CD4-positive, alpha-beta T cell treated with Interleukin-15 for 4 hours (primary cell): ENCODE measurements at regions not wholly inside any gene's neighbourhood (a gene's known extent, or its start where the extent isn't known, plus 50 kb on each side); places are given as distances from the start of the nearest gene placed in this dataset.

Source experiments
- DNase-seq: peaks from one replicate; pipeline ENCODE4 v3.0.0-alpha.2; 2020; ENCODE audit warnings: low spot score

GRCh38 chr6:22027040-22027725, 269.7 kb downstream of the PRL start:
- no peak for DNase-seq

- no peak for DNase-seq
These were observed 268.3 kb downstream of the PRL start for GRCh38 chr6:22028403-22029090.

DNA sequence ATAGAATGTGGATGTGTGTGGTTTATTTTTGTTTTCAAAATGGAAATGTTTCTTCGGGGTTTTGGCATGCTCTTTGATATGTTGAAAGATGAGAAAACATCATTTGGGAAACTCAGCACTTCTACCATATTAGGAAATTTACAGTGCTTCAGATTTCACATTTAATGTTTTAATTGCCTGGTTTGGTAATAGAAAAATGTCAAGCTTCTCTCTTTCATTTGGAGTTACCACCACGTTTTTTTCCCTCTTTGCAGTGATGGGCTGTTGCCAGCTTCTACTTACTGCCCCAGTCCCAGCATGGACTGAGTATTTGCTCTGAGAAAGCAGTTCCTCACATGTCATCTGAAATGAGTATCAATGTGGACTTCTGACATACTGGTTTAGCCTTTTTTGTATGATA, 267.7 kb downstream of the PRL start:
- DNase-seq, result no peak

GRCh38 chr6:22030730-22031619, 265.9 kb downstream of the PRL start:
- no peak for DNase-seq

DNA sequence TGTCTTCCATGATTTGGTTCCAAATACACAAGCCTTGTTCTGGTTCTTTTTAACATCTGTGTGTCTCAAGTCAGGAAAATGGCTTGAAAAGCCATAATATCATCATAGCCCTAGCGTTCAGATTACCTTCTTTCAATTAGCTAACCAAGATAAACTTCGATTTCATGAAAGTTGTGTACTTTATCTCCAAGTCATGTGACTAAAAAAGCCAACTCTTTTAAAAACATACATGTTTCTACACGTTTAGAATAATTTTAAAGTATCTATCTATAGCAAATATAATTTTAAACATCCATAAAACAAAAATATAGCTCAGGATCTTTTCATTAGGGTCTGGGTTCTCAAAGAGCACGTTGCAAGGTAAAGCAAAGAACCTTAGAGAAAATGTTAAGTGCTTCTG, 261.1 kb downstream of the PRL start:
- DNase-seq, result no peak

- no peak for DNase-seq
These were observed 260.6 kb downstream of the PRL start for GRCh38 chr6:22036275-22036674.

DNA sequence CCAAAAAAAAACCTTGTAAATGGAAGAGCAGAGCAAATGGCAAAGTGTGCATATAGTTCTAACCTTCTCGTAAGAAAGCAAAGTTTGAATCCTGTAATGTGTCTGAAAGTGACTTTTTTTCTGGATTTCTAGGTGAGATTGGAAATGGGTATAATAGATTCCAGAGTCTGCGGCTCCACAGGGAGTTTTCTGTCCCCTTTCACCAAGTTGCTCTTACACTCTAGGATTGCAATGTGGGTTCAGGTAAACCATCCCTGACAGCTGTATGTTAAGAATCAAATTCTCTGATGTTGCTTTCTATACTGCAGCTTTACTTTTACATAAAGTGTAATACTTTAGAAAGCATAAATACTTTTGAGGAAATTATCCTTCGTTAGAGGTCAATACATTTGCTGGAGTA, 260.1 kb downstream of the PRL start:
- DNase-seq, result no peak

DNA sequence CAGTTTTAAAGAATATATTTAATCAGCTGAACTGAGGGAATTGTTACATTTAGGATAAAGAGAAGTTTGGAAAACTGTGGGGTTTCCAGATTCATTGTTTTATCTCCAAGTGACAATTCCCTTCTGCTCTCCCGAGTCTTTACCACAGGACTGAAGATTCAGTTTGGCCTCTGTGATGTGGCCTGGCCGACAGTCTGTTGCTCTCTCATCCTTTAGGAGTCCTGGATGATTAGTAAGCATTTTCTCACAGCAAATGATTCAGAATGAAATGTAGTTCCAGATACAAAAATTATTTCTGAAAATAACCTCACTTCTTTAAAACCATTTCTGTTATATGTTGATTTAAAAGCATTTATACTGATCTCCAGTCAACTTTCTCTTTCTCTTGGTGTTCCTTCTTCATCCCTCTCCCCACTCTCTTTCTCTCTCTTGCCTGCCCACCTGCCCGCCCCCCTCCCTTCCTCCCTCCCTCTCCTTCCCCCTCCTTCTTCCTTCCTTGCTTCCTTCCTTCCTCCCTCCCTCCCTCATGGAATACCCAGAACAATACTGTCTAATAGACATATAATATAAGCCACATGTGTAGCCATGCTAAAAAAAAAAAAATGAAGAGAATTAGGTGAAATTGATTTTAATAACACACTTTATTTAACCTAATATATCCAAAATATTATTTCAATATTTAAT, 254.9 kb downstream of the PRL start:
- DNase-seq, result no peak

DNA sequence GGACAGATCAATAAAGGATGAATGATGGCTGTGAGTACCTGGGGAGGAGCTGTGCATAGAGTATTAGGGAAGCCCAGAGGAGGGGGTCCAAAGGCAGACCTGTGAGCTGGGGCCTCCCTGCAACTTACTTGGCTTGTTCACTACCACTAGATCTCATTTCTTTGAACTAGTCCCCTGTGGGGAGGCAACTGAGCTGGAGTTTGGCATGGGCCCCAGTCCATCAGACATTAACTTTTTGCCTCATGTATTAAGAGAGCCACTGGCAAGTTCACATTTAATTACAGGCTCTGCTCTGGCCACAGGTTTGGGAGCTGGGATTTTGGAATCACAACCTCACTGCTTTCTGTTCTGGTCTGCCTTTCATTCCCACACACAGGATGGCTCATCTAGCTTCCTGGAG, 254.1 kb downstream of the PRL start:
- DNase-seq, result no peak

DNA sequence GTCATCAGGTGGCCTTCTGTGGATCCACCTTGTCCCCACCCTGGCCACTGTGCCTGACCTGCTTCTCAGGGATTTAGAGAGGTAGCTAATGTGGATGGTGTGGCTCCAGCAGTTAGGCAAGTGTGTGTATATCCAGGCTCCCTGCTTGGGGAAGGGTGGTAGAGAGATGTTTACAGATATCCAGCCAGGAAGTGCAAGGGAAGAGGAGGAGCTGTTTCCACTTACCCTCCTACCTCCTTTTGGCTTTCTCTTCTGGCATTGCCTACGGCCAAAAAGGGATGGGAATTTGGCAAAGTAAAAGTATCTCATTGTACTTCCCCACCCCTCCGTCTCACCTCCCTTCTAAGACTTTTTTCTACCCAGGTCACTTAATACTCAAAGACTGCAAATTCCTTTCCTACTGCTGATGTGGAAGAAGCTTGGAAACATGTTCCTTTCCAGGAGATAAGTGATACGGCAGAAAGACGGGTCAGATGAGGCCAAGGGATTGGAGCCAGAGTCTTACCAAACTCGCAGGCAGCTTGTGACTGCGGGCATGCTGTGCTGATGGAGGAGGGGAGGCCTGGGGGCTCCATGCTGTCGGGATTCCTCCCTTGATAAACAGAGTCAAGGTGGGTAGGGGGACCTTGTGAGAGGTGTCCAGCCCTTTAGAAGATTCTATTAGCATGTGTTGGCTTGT, 253.4 kb downstream of the PRL start:
- no peak for DNase-seq

DNA sequence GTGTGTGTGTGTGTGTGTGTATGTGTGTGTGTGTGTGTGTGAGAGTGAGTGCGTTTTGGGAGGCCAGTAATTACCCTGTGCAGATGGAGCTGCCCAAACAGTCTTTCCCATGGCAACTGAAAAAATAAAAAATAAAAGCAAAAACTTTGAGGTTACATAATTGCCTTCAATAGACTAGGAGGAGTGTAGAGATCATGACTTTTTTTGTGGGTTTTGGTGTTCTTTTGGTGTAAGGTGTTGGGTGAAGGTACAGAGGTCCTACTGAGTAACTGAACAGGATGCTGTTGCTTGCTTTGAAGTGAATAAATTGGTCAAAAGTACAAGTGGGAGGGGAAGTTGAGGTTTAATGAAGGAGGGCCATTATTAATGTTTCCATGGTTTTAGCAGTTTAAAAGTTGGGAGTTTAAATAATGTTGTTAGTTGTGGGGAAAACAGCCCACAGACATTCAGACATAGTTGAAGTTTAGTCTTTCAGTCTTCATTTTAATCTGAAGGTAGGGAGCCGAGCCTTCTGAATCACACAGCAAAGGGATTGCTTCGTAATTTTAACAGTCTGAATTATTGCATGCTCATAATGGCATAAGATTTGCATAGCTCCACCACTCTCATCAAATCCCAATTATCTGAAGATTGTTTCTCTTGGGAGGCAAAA, 251.4 kb downstream of the PRL start:
- no peak for DNase-seq

DNA sequence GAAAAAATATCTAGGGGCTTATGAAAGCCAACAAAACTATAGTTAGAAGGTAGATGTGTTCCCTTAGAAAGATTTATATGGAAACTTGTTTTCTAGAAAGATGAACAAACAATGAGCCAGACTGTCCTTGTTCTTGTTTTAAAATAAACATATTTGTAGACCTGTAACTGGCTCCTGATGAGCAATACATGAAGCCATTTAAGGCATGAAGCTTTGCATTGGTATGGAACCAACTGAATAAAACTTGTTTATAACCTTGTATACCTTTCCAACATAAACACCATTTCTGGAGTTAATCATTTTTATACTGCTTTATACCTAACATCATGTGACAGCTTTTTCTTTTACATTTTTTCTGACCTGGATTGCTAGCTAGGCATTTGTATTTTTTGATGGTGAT, 247.8 kb downstream of the PRL start:
- DNase-seq, result no peak

GRCh38 chr6:22053391-22053997, 243.3 kb downstream of the PRL start:
- no peak for DNase-seq

DNA sequence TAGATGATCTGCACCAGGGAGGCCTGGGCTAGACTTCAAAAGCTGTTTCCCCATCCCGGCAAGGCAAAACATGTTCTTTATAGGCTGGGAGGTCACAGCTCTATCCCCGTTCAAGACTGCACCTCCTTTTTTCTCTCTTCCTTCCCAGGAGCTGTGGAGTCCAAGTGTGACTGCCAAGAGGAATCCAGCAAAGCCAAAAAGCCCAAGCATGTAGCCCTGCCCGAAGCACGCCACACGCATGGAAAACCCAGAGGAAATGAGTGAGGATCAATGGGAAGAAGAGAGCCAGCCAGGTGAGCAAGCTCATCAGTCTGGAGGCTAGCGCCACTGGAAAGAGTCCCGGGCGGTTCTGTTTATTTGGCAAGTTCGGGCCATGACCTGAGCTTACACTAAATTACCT, 240.4 kb downstream of the PRL start:
- DNase-seq, result no peak

DNA sequence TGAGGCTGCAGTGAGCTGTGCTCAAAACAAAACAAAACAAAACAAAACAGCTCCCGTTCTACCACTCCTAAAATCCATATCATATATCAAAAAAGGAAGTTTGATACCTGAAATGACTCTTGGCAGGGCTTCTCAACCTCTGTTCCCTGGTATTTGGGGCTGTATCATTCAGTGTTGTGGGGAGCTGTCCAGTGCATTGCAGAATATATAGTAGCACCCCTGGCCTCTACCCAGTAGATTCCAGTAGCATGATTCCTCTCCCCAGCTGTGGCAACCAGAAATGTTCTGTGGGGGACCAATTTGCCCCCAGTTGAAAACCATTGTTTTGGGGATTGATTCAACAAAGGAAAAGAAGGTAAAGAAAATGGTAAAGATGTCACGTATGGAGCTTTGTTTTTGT, 238.9 kb downstream of the PRL start:
- no peak for DNase-seq

DNA sequence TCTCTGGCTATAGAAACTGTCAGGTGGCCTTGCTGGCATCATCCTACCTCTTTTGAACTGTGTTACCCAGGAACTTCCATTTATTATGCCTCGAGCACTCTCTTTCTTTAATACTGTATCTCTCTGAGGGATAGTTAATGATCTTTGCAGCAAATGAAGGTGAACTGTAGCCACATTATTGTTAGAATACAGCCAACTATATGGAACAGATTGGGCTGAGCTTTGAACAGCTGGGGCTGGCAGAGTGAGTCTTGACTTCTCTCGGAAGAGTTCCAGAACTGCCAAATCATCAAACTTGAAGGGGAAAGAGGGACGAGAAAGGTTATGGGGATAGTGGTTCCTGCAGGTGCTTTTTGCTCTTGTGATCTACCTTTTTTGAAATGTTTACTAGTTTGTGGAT, 237.7 kb downstream of the PRL start:
- no peak for DNase-seq

GRCh38 chr6:22059946-22060345, 236.9 kb downstream of the PRL start:
- no peak for DNase-seq

GRCh38 chr6:22062807-22063408, 233.9 kb downstream of the PRL start:
- DNase-seq, result no peak

GRCh38 chr6:22064558-22064957, 232.3 kb downstream of the PRL start:
- DNase-seq, result no peak

- no peak for DNase-seq
These were observed 229.7 kb downstream of the PRL start for GRCh38 chr6:22067122-22067521.
